ENCODE measurements at regions not wholly inside any gene's neighbourhood (a gene's known extent, or its start where the extent isn't known, plus 50 kb on each side); places are given as distances from the start of the nearest gene placed in this dataset.
A peak's percentile ranks its signal among the peaks of the same experiment; 100 is the strongest.

- no peaks in the 10 kb centered on the region for H3K27me3 Mint-ChIP-seq (ENCODE audit: insufficient read depth)
- DNase-seq, result no peak
- no peaks in the 10 kb centered on the region for H3K36me3 Mint-ChIP-seq (ENCODE audit: low read depth)
- no peak for TF ChIP-seq CTCF (IDR thresholded peaks at IDR 0.05)
- H3K4me1 Mint-ChIP-seq (ENCODE audit: low read depth), result no peaks in the 10 kb centered on the region
- H3K4me3 Mint-ChIP-seq, result no peak overlapping the region
- peaks cover 26% of the 10 kb centered on the region for H3K9me3 Mint-ChIP-seq
- no peak overlapping the region for H3K27ac Mint-ChIP-seq
Observed at GRCh38 chr9:101993771-101994170, 255.3 kb upstream of the GRIN3A start.

- Mint-ChIP-seq H3K27ac (no peak overlapping the region), H3K9me3 (peaks cover 20% of the 10 kb centered on the region), H3K27me3 (ENCODE audit: insufficient read depth) (no peaks in the 10 kb centered on the region), H3K4me3 (no peak overlapping the region), H3K36me3 (ENCODE audit: low read depth) (no peaks in the 10 kb centered on the region), H3K4me1 (ENCODE audit: low read depth) (no peaks in the 10 kb centered on the region)
- no peak for DNase-seq
- TF ChIP-seq CTCF (IDR thresholded peaks at IDR 0.05), result no peak
Observed at GRCh38 chr9:101991926-101992325, 253.5 kb upstream of the GRIN3A start.

GRCh38 chr9:101977614-101978210 lies 239.3 kb upstream of the GRIN3A start:
- H3K27me3 Mint-ChIP-seq (ENCODE audit: insufficient read depth), result 0 out of 2 replicates have a peak, but pooled peaks cover 3% of the 10 kb centered on the region
- H3K36me3 Mint-ChIP-seq (ENCODE audit: low read depth), result no peaks in the 10 kb centered on the region
- peak; percentile 7 for DNase-seq
- peak; percentile 81 for TF ChIP-seq CTCF (IDR thresholded peaks at IDR 0.05)
- H3K4me3 Mint-ChIP-seq, result no peak overlapping the region
- H3K9me3 Mint-ChIP-seq, result peaks cover 4% of the 10 kb centered on the region; the same call in 1 of the 2 replicates
- no peaks in the 10 kb centered on the region for H3K4me1 Mint-ChIP-seq (ENCODE audit: low read depth)
- H3K27ac Mint-ChIP-seq, result no peak overlapping the region

- H3K4me1 Mint-ChIP-seq (ENCODE audit: low read depth), result no peaks in the 10 kb centered on the region
- no peak for DNase-seq
- no peaks in the 10 kb centered on the region for H3K36me3 Mint-ChIP-seq (ENCODE audit: low read depth)
- H3K27ac Mint-ChIP-seq, result no peak overlapping the region
- H3K9me3 Mint-ChIP-seq, result peaks cover 8% of the 10 kb centered on the region
- no peaks in the 10 kb centered on the region for H3K27me3 Mint-ChIP-seq (ENCODE audit: insufficient read depth)
- TF ChIP-seq CTCF (IDR thresholded peaks at IDR 0.05), result no peak
- no peak overlapping the region for H3K4me3 Mint-ChIP-seq
Observed at GRCh38 chr9:101970609-101971008, 232.2 kb upstream of the GRIN3A start.

- Mint-ChIP-seq H3K4me1 (ENCODE audit: low read depth) (no peaks in the 10 kb centered on the region), H3K4me3 (no peak overlapping the region), H3K36me3 (ENCODE audit: low read depth) (no peaks in the 10 kb centered on the region), H3K9me3 (peaks cover 21% of the 10 kb centered on the region), H3K27me3 (ENCODE audit: insufficient read depth) (no peaks in the 10 kb centered on the region), H3K27ac (no peak overlapping the region)
- DNase-seq, result no peak
- no peak for TF ChIP-seq CTCF (IDR thresholded peaks at IDR 0.05)
Observed at GRCh38 chr9:101968392-101968791, 229.9 kb upstream of the GRIN3A start.

- Mint-ChIP-seq H3K27me3 (ENCODE audit: insufficient read depth) (no peaks in the 10 kb centered on the region), H3K9me3 (peaks cover 25% of the 10 kb centered on the region), H3K4me3 (no peak overlapping the region), H3K36me3 (ENCODE audit: low read depth) (no peaks in the 10 kb centered on the region), H3K27ac (no peak overlapping the region), H3K4me1 (ENCODE audit: low read depth) (no peaks in the 10 kb centered on the region)
- TF ChIP-seq CTCF (IDR thresholded peaks at IDR 0.05), result no peak
- no peak for DNase-seq
Observed at GRCh38 chr9:101966691-101967090, 228.2 kb upstream of the GRIN3A start.
